ENCODE measurements at regions not wholly inside any gene's neighbourhood (a gene's known extent, or its start where the extent isn't known, plus 50 kb on each side); places are given as distances from the start of the nearest gene placed in this dataset.

DNA sequence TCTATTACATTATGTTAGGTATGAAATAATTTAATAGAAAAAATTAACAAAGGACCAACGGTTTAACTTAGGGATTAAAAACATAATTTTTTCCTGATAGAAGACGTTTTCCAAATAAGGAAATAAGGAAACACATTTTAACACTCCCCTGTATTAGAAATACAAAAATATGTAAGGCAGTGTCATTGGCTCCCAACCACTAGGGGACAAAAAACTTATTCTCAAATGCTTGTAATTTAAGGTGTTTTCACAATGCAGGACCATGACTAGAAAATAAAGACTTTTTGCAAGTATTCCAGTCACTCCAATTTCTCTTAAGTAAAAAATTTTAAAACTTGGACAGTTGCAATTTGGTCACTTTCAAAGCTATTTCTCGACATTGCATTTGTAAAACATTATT is 98.8 kb upstream of the ODAD2 start:
- Histone ChIP-seq H3K27ac (ENCODE audit: insufficient read depth, low read length) (no peak overlapping the region), H3K9me3 (ENCODE audit: control insufficient read depth, insufficient read depth, low read depth, low read length) (no peaks in the 10 kb centered on the region), H2AFZ (ENCODE audit: low read length) (no peak overlapping the region), H4K20me1 (ENCODE audit: control insufficient read depth, extremely low read depth, insufficient read depth, low read length) (no peaks in the 10 kb centered on the region), H3K9ac (ENCODE audit: insufficient read depth, low read length) (no peak overlapping the region), H3K79me2 (ENCODE audit: control insufficient read depth, insufficient read depth, low read length) (no peaks in the 10 kb centered on the region), H3K27me3 (ENCODE audit: control insufficient read depth, insufficient read depth, low read length) (no peaks in the 10 kb centered on the region), H3K36me3 (ENCODE audit: control insufficient read depth, insufficient read depth, low read length) (no peaks in the 10 kb centered on the region), H3K4me3 (replicated peaks in 1 of 4; ENCODE audit: control extremely low read depth in 1 of 4, insufficient read depth in 1 of 4, low read depth in 3 of 4, low read length in 4 of 4) (no peak overlapping the region), H3K4me1 (ENCODE audit: control insufficient read depth, extremely low read depth, insufficient read depth, low read length) (no peaks in the 10 kb centered on the region), H3K4me2 (ENCODE audit: extremely low read depth, insufficient read depth, low read length) (no peak overlapping the region)
- DNase-seq (ENCODE audit: low read depth in 2 of 2) = no peak
- no peak for TF ChIP-seq EZH2 (IDR thresholded peaks at IDR 0.05; ENCODE audit: low read length, missing control alignments)
- TF ChIP-seq, protein P1, sequence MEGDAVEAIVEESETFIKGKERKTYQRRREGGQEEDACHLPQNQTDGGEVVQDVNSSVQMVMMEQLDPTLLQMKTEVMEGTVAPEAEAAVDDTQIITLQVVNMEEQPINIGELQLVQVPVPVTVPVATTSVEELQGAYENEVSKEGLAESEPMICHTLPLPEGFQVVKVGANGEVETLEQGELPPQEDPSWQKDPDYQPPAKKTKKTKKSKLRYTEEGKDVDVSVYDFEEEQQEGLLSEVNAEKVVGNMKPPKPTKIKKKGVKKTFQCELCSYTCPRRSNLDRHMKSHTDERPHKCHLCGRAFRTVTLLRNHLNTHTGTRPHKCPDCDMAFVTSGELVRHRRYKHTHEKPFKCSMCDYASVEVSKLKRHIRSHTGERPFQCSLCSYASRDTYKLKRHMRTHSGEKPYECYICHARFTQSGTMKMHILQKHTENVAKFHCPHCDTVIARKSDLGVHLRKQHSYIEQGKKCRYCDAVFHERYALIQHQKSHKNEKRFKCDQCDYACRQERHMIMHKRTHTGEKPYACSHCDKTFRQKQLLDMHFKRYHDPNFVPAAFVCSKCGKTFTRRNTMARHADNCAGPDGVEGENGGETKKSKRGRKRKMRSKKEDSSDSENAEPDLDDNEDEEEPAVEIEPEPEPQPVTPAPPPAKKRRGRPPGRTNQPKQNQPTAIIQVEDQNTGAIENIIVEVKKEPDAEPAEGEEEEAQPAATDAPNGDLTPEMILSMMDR (conservative IDR thresholded peaks at IDR 0.05 in 1 of 2, IDR thresholded peaks at IDR 0.05 in 1 of 2; ENCODE audit: low read depth in 1 of 2, low read length in 2 of 2) = no peak

DNA sequence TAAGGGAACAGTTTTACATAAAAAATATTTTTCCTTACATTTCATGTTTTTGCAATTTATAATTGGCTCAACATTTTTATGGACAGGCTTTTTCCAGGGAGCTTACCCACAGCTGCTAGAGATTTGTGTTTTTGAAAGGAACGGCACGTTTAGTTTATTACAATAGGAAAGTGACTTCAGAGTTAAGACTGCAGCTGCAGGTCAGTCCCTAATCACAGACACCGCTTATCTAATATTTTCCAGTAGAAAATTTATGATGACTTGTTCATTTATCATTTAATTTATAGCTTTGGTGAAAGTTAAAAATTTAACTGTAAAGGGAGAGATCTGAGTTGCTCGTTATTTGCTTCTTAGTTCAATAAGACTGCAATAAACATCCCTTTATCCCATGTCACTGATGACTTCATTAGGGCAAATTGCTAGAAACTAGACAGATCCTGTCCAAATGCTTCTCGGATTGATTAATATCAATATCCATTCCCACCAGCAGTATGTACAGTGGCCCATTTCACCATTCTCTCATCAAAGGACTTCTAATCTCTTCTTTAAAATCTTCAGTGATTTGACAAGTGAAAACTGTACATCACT is 97.0 kb upstream of the ODAD2 start:
- no peaks in the 10 kb centered on the region for H3K27me3 ChIP-seq (ENCODE audit: control insufficient read depth, insufficient read depth, low read length)
- H3K4me2 ChIP-seq (ENCODE audit: extremely low read depth, insufficient read depth, low read length) = peak overlapping the region; percentile 23
- no peak overlapping the region for H3K27ac ChIP-seq (ENCODE audit: insufficient read depth, low read length)
- no peak overlapping the region for H3K9ac ChIP-seq (ENCODE audit: insufficient read depth, low read length)
- no peaks in the 10 kb centered on the region for H3K36me3 ChIP-seq (ENCODE audit: control insufficient read depth, insufficient read depth, low read length)
- peak overlapping the region; percentile 17 for H2AFZ ChIP-seq (ENCODE audit: low read length)
- no peak for DNase-seq (ENCODE audit: low read depth in 2 of 2)
- no peaks in the 10 kb centered on the region for H3K9me3 ChIP-seq (ENCODE audit: control insufficient read depth, insufficient read depth, low read depth, low read length)
- no peaks in the 10 kb centered on the region for H3K4me1 ChIP-seq (ENCODE audit: control insufficient read depth, extremely low read depth, insufficient read depth, low read length)
- TF ChIP-seq EZH2 (IDR thresholded peaks at IDR 0.05; ENCODE audit: low read length, missing control alignments) = no peak
- TF ChIP-seq, protein P1 (conservative IDR thresholded peaks at IDR 0.05 in 1 of 2, IDR thresholded peaks at IDR 0.05 in 1 of 2; ENCODE audit: low read depth in 1 of 2, low read length in 2 of 2) = no peak
- no peak overlapping the region for H3K4me3 ChIP-seq (replicated peaks in 1 of 4; ENCODE audit: control extremely low read depth in 1 of 4, insufficient read depth in 1 of 4, low read depth in 3 of 4, low read length in 4 of 4)
- H4K20me1 ChIP-seq (ENCODE audit: control insufficient read depth, extremely low read depth, insufficient read depth, low read length) = no peaks in the 10 kb centered on the region
- no peaks in the 10 kb centered on the region for H3K79me2 ChIP-seq (ENCODE audit: control insufficient read depth, insufficient read depth, low read length)

GRCh38 chr10:28094121-28094520 is 95.2 kb upstream of the ODAD2 start:
- Histone ChIP-seq H2AFZ (ENCODE audit: low read length) (no peak overlapping the region), H3K9me3 (ENCODE audit: control insufficient read depth, insufficient read depth, low read depth, low read length) (no peaks in the 10 kb centered on the region), H3K36me3 (ENCODE audit: control insufficient read depth, insufficient read depth, low read length) (no peaks in the 10 kb centered on the region), H3K79me2 (ENCODE audit: control insufficient read depth, insufficient read depth, low read length) (no peaks in the 10 kb centered on the region), H3K27ac (ENCODE audit: insufficient read depth, low read length) (no peak overlapping the region), H3K9ac (ENCODE audit: insufficient read depth, low read length) (no peak overlapping the region), H4K20me1 (ENCODE audit: control insufficient read depth, extremely low read depth, insufficient read depth, low read length) (no peaks in the 10 kb centered on the region), H3K27me3 (ENCODE audit: control insufficient read depth, insufficient read depth, low read length) (no peaks in the 10 kb centered on the region), H3K4me2 (ENCODE audit: extremely low read depth, insufficient read depth, low read length) (no peak overlapping the region), H3K4me3 (replicated peaks in 1 of 4; ENCODE audit: control extremely low read depth in 1 of 4, insufficient read depth in 1 of 4, low read depth in 3 of 4, low read length in 4 of 4) (no peak overlapping the region), H3K4me1 (ENCODE audit: control insufficient read depth, extremely low read depth, insufficient read depth, low read length) (no peaks in the 10 kb centered on the region)
- no peak for DNase-seq (ENCODE audit: low read depth in 2 of 2)
- TF ChIP-seq, protein P1 (conservative IDR thresholded peaks at IDR 0.05 in 1 of 2, IDR thresholded peaks at IDR 0.05 in 1 of 2; ENCODE audit: low read depth in 1 of 2, low read length in 2 of 2) = no peak
- TF ChIP-seq EZH2 (IDR thresholded peaks at IDR 0.05; ENCODE audit: low read length, missing control alignments) = no peak
